Ishikawa (cell line): ENCODE measurements at regions not wholly inside any gene's neighbourhood (a gene's known extent, or its start where the extent isn't known, plus 50 kb on each side); places are given as distances from the start of the nearest gene placed in this dataset.

ENCODE experiments used
- RAD21 ChIP-seq: IDR thresholded peaks from 2 replicates; pipeline ENCODE4 v1.6.1; 2012; ENCODE audit warnings: low read depth
- TEAD4 ChIP-seq: IDR thresholded peaks from 2 replicates; pipeline ENCODE4 v1.6.1; 2012

DNA sequence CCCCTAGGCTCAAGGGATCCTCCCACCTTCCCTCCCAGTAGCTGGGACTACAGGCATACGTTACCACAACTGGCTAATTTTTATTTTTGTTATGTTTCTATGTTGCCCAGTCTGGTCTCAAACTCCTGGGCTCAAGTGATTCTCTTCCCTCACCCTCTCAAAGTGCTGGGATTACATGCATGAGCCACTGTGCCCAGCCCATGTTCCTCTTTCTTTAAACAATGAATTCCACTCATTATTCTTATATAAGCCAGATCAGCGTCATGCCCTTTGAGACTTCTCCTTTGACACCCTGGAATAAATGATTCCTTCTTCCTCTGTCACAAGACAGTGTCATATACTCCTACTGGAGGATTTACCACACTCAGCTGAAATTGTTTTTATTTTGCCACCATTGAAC lies 519.9 kb upstream of the SPRY2 start:
- no peak for TF ChIP-seq RAD21
- TF ChIP-seq TEAD4: no peak
